ENCODE measurements at regions not wholly inside any gene's neighbourhood (a gene's known extent, or its start where the extent isn't known, plus 50 kb on each side); places are given as distances from the start of the nearest gene placed in this dataset.
A peak's percentile ranks its signal among the peaks of the same experiment; 100 is the strongest.

- H4K20me1 ChIP-seq (ENCODE audit: control insufficient read depth, extremely low read depth, insufficient read depth, low read length): no peaks in the 10 kb centered on the region
- no peaks in the 10 kb centered on the region for H3K9me3 ChIP-seq (ENCODE audit: control insufficient read depth, low read depth, low read length)
- no peak for DNase-seq (ENCODE audit: low read depth, low spot score)
- dilution Hi-C loops (cut with MboI; ENCODE audit: extremely low pct_ligation_motif_present, low sequenced_read_pairs): no loop called here
- H3K4me3 ChIP-seq (ENCODE audit: control insufficient read depth in 2 of 3, extremely low read depth in 1 of 3, insufficient read depth in 2 of 3, low read depth in 1 of 3, low read length in 3 of 3): no peak overlapping the region
- no peaks in the 10 kb centered on the region for H3K36me3 ChIP-seq (ENCODE audit: control insufficient read depth in 2 of 2, extremely low read depth in 1 of 2, insufficient read depth in 2 of 2, low read length in 2 of 2)
- H3K27ac ChIP-seq (ENCODE audit: control insufficient read depth, insufficient read depth, low read length): no peak overlapping the region
- H3K4me2 ChIP-seq (ENCODE audit: control insufficient read depth, extremely low read depth, insufficient read depth, low read depth, low read length): no peak overlapping the region
- H3K9ac ChIP-seq (ENCODE audit: control insufficient read depth, extremely low read depth, insufficient read depth, low read length): no peak overlapping the region
- peaks cover 55% of the 10 kb centered on the region for H3K27me3 ChIP-seq (ENCODE audit: control insufficient read depth, extremely low read depth, insufficient read depth, low read length)
- no peaks in the 10 kb centered on the region for H3K9me1 ChIP-seq (ENCODE audit: control insufficient read depth, extremely low read depth, insufficient read depth, low read length)
- TF ChIP-seq EZH2 (IDR thresholded peaks at IDR 0.05; ENCODE audit: low read length): peak; percentile 51
- TF ChIP-seq CTCF (optimal IDR thresholded peaks at IDR 0.05 in 1 of 3, IDR thresholded peaks at IDR 0.05 in 1 of 3, conservative IDR thresholded peaks at IDR 0.05 in 1 of 3; ENCODE audit: extremely low read depth in 1 of 3, insufficient read depth in 2 of 3, low read length in 3 of 3): no peak
- FAIRE-seq: no peak
- H3K4me1 ChIP-seq (ENCODE audit: control insufficient read depth, extremely low read depth, insufficient read depth, low read length): no peaks in the 10 kb centered on the region
- no peaks in the 10 kb centered on the region for H3K79me2 ChIP-seq (ENCODE audit: control insufficient read depth, insufficient read depth, low read length)
- no peak overlapping the region for H2AFZ ChIP-seq (ENCODE audit: control insufficient read depth, low read length)
Observed at GRCh38 chr9:96027251-96028131, 152.0 kb downstream of the ERCC6L2 start.

- no peak for DNase-seq (ENCODE audit: low read depth, low spot score)
- Histone ChIP-seq H3K79me2 (ENCODE audit: control insufficient read depth, insufficient read depth, low read length) (no peaks in the 10 kb centered on the region), H3K4me1 (ENCODE audit: control insufficient read depth, extremely low read depth, insufficient read depth, low read length) (no peaks in the 10 kb centered on the region), H3K9ac (ENCODE audit: control insufficient read depth, extremely low read depth, insufficient read depth, low read length) (no peak overlapping the region), H4K20me1 (ENCODE audit: control insufficient read depth, extremely low read depth, insufficient read depth, low read length) (no peaks in the 10 kb centered on the region), H3K9me1 (ENCODE audit: control insufficient read depth, extremely low read depth, insufficient read depth, low read length) (no peaks in the 10 kb centered on the region), H2AFZ (ENCODE audit: control insufficient read depth, low read length) (no peak overlapping the region), H3K9me3 (ENCODE audit: control insufficient read depth, low read depth, low read length) (no peaks in the 10 kb centered on the region), H3K36me3 (ENCODE audit: control insufficient read depth in 2 of 2, extremely low read depth in 1 of 2, insufficient read depth in 2 of 2, low read length in 2 of 2) (no peaks in the 10 kb centered on the region), H3K4me3 (ENCODE audit: control insufficient read depth in 2 of 3, extremely low read depth in 1 of 3, insufficient read depth in 2 of 3, low read depth in 1 of 3, low read length in 3 of 3) (no peak overlapping the region), H3K4me2 (ENCODE audit: control insufficient read depth, extremely low read depth, insufficient read depth, low read depth, low read length) (no peak overlapping the region), H3K27me3 (ENCODE audit: control insufficient read depth, extremely low read depth, insufficient read depth, low read length) (peaks cover 62% of the 10 kb centered on the region), H3K27ac (ENCODE audit: control insufficient read depth, insufficient read depth, low read length) (no peak overlapping the region)
- dilution Hi-C loops (cut with MboI; ENCODE audit: extremely low pct_ligation_motif_present, low sequenced_read_pairs): no loop called here
- no peak for FAIRE-seq
- TF ChIP-seq EZH2 (IDR thresholded peaks at IDR 0.05; ENCODE audit: low read length) (peak; percentile 9), CTCF (optimal IDR thresholded peaks at IDR 0.05 in 1 of 3, IDR thresholded peaks at IDR 0.05 in 1 of 3, conservative IDR thresholded peaks at IDR 0.05 in 1 of 3; ENCODE audit: extremely low read depth in 1 of 3, insufficient read depth in 2 of 3, low read length in 3 of 3) (no peak)
Observed at GRCh38 chr9:96026655-96027213, 151.2 kb downstream of the ERCC6L2 start.

All from keratinocyte (primary cell).